ENCODE measurements at regions not wholly inside any gene's neighbourhood (a gene's known extent, or its start where the extent isn't known, plus 50 kb on each side); places are given as distances from the start of the nearest gene placed in this dataset.

- TF ChIP-seq SRSF1 (optimal IDR thresholded peaks at IDR 0.05; ENCODE audit: low read depth, low read length): no peak
These were observed 84.0 kb upstream of the SMNDC1 start (continued) for GRCh38 chr10:110388687-110389052.

DNA sequence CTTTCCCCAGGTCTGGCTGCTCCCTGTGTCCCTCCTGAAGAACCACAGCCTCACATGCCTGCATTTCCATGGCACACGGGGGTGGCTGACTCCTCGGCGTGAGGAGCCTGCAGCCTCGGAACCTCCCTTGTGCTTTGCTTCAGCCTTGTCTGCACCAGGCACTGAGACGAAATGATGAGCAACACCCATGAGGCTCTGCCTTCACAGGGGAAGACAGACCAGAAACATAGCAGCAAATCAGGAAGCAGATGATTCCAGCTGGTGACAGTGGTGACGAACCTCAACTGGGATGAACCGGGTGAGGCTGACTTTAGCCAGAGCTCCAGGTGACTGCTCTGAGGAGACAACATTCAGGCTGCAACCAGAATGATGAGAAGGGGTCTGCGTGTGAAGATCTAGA lies 84.5 kb upstream of the SMNDC1 start:
- intact Hi-C loops (cut with micrococcal nuclease; ENCODE audit: unreplicated experiment) (no loop called here), in situ Hi-C loops (cut with HindIII; ENCODE audit: extremely low pct_ligation_motif_present, low pct_unique_long_range_greater_than_20kb) (no loop called here)
- TF ChIP-seq FOSL1 (CRISPR knock-in tag; IDR thresholded peaks at IDR 0.05; ENCODE audit: borderline replicate concordance) (no peak), ZNF343 (CRISPR knock-in tag; IDR thresholded peaks at IDR 0.05) (no peak), ATF1 (CRISPR knock-in tag; IDR thresholded peaks at IDR 0.05) (no peak), TFDP2 (CRISPR knock-in tag; IDR thresholded peaks at IDR 0.05) (no peak), ZNF18 (CRISPR knock-in tag; IDR thresholded peaks at IDR 0.05; ENCODE audit: insufficient replicate concordance) (no peak)
- TF ChIP-seq, protein P1, sequence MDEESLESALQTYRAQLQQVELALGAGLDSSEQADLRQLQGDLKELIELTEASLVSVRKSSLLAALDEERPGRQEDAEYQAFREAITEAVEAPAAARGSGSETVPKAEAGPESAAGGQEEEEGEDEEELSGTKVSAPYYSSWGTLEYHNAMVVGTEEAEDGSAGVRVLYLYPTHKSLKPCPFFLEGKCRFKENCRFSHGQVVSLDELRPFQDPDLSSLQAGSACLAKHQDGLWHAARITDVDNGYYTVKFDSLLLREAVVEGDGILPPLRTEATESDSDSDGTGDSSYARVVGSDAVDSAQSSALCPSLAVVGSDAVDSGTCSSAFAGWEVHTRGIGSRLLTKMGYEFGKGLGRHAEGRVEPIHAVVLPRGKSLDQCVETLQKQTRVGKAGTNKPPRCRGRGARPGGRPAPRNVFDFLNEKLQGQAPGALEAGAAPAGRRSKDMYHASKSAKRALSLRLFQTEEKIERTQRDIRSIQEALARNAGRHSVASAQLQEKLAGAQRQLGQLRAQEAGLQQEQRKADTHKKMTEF (CRISPR knock-in tag; IDR thresholded peaks at IDR 0.05): no peak
- Histone ChIP-seq H4K20me1 (ENCODE audit: insufficient read depth, low read length) (no peaks in the 10 kb centered on the region), H3K27me3 (ENCODE audit: control insufficient read depth in 1 of 2, insufficient read depth in 2 of 2, low read length in 2 of 2) (peaks cover 0 to 14% of the 10 kb centered on the region in 2 experiments; a peak in 1 of 5 replicates), H3K9me3 (ENCODE audit: low read length) (no peaks in the 10 kb centered on the region), H3K4me2 (ENCODE audit: low read depth, low read length) (no peak overlapping the region), H3K9ac (ENCODE audit: insufficient read depth, low read depth, low read length) (no peak overlapping the region), H2AFZ (ENCODE audit: low read length) (no peak overlapping the region), H3K27ac (ENCODE audit: extremely low read length, insufficient read depth, low read length) (no peak overlapping the region), H3K4me3 (replicated peaks in 1 of 3; ENCODE audit: insufficient read depth in 1 of 3, low read depth in 2 of 3, low read length in 3 of 3) (no peak overlapping the region), H3K79me2 (ENCODE audit: insufficient read depth, low read length) (no peaks in the 10 kb centered on the region), H3K36me3 (replicated peaks in 1 of 2; ENCODE audit: control insufficient read depth in 1 of 2, insufficient read depth in 2 of 2, low read length in 2 of 2) (no peaks in the 10 kb centered on the region), H3K4me1 (ENCODE audit: insufficient read depth, low read length) (no peaks in the 10 kb centered on the region)
- 54% methylated on average over 8 of the region's 8 CpGs for WGBS (ENCODE audit: low lambda C conversion rate)
- FAIRE-seq (no peak), DNase-seq (ENCODE audit: low spot score) (no peak), ATAC-seq (no peak; the same call in 2 of the 3 replicates)
- ChIA-PET POLR2A (interaction anchor here (0.7 kb wide), 1 partner anchor 84 kb away, joined by 3 read pairs; the partner anchor contains the start of gene SMNDC1), CTCF (ENCODE audit: low intra/inter-chr PET ratio, low total read pairs) (interaction anchor here (1.6 kb wide), 1 partner anchor 158 kb away, joined by 7 read pairs; no protein-coding TSS in a partner anchor)
- BruUV-seq (replicated peaks): no TSS peak

Measured in HepG2 (cell line).